Mesenchymal stem cell (in vitro differentiated cells and primary cell): ENCODE measurements at regions not wholly inside any gene's neighbourhood (a gene's known extent, or its start where the extent isn't known, plus 50 kb on each side); places are given as distances from the start of the nearest gene placed in this dataset.
"Not testable (repeated sequence)": the region's sequence is repeated elsewhere in the genome, so short reads cannot be mapped to it uniquely, and the experiment has no call there.

Source experiments
- DNase-seq: peaks from one replicate; pipeline ENCODE4 v3.0.0-alpha.2; 2013
- H2AFZ ChIP-seq: one replicate; pipeline ENCODE4 v1.6.1; 2013; ENCODE audit warnings: low read depth, mild to moderate bottlenecking, control low read depth, inconsistent platforms, low read length, moderate library complexity
- H2AK5ac ChIP-seq: 2 replicates; pipeline ENCODE4 v1.6.1; 2013; ENCODE audit warnings: low read length, moderate library complexity, mild to moderate bottlenecking, inconsistent platforms; ENCODE audit not compliant: severe bottlenecking
- H2BK120ac ChIP-seq: one replicate; pipeline ENCODE4 v1.6.1; 2013; ENCODE audit warnings: low read depth, mild to moderate bottlenecking, inconsistent platforms, low read length, moderate library complexity
- H2BK12ac ChIP-seq, 2 experiments: one replicate each; pipeline ENCODE4 v1.6.1; 2013; ENCODE audit warnings: inconsistent platforms in 2 of 2, low read length in 2 of 2, mild to moderate bottlenecking in 2 of 2, moderate library complexity in 2 of 2, control low read depth in 1 of 2
- H2BK15ac ChIP-seq: one replicate; pipeline ENCODE4 v1.6.1; 2013; ENCODE audit warnings: mild to moderate bottlenecking, low read depth, inconsistent platforms; ENCODE audit not compliant: poor library complexity, severe bottlenecking
- H2BK5ac ChIP-seq: 2 replicates; pipeline ENCODE4 v1.6.1; 2013; ENCODE audit warnings: low read depth, mild to moderate bottlenecking, low read length, control low read depth, inconsistent platforms; ENCODE audit not compliant: poor library complexity, severe bottlenecking
- H3K14ac ChIP-seq, 2 experiments: one replicate each; pipeline ENCODE4 v1.6.1; 2013; ENCODE audit warnings: inconsistent platforms in 2 of 2, low read length in 2 of 2, control low read depth in 1 of 2, mild to moderate bottlenecking in 1 of 2, moderate library complexity in 1 of 2
- H3K18ac ChIP-seq, 2 experiments: one replicate each; pipeline ENCODE4 v1.6.1; 2013; ENCODE audit warnings: inconsistent platforms in 2 of 2, low read length in 2 of 2, control low read depth in 1 of 2, low read depth in 1 of 2, mild to moderate bottlenecking in 1 of 2
- H3K23ac ChIP-seq, 2 experiments: one replicate each; pipeline ENCODE4 v1.6.1; 2013; ENCODE audit warnings: inconsistent platforms in 2 of 2, low read length in 2 of 2, mild to moderate bottlenecking in 2 of 2, moderate library complexity in 2 of 2, control low read depth in 1 of 2
- H3K27ac ChIP-seq: 2 replicates; pipeline ENCODE4 v1.5.1; 2013; ENCODE audit warnings: mild to moderate bottlenecking, moderate library complexity, low read length, control low read depth, inconsistent platforms; ENCODE audit not compliant: poor library complexity, severe bottlenecking
- H3K27me3 ChIP-seq, 2 experiments: 2 replicates each; pipeline versions ENCODE4 v1.6.1 to v1.7.0; 2013; ENCODE audit warnings: low read length in 2 of 2, mild to moderate bottlenecking in 2 of 2, moderate library complexity in 2 of 2, control low read depth in 1 of 2, inconsistent platforms in 1 of 2; ENCODE audit not compliant: control insufficient read depth in 1 of 2, insufficient read depth in 1 of 2
- H3K36me3 ChIP-seq, 2 experiments: 2 replicates each; pipeline versions ENCODE4 v1.6.1 to v1.7.0; 2013; ENCODE audit warnings: low read length in 2 of 2, control low read depth in 1 of 2, inconsistent platforms in 1 of 2, low read depth in 1 of 2, mild to moderate bottlenecking in 1 of 2; ENCODE audit not compliant: insufficient read depth in 2 of 2, control insufficient read depth in 1 of 2
- H3K4ac ChIP-seq, 2 experiments: one replicate each; pipeline ENCODE4 v1.6.1; 2013; ENCODE audit warnings: inconsistent platforms in 2 of 2, low read length in 2 of 2, mild to moderate bottlenecking in 2 of 2, moderate library complexity in 2 of 2, control low read depth in 1 of 2, low read depth in 1 of 2
- H3K4me1 ChIP-seq: 2 replicates; pipeline ENCODE4 v1.6.1; 2013; ENCODE audit warnings: low read depth, low read length, control low read depth; ENCODE audit not compliant: control insufficient read depth, insufficient read depth
- H3K4me2 ChIP-seq: 2 replicates; pipeline ENCODE4 v1.6.1; 2013; ENCODE audit warnings: low read length, mild to moderate bottlenecking, inconsistent platforms; ENCODE audit not compliant: poor library complexity, severe bottlenecking
- H3K4me3 ChIP-seq, 2 experiments: 2 replicates each; pipeline versions ENCODE4 v1.5.1 to v1.7.0; 2013; ENCODE audit warnings: low read length in 2 of 2, mild to moderate bottlenecking in 2 of 2, control low read depth in 1 of 2, low read depth in 1 of 2; ENCODE audit not compliant: insufficient read depth in 1 of 2
- H3K79me1 ChIP-seq: replicated peaks from 2 replicates; pipeline ENCODE4 v1.6.1; 2013; ENCODE audit warnings: mild to moderate bottlenecking, control low read depth, low read length, inconsistent platforms; ENCODE audit not compliant: poor library complexity, severe bottlenecking
- H3K9ac ChIP-seq: 2 replicates; pipeline ENCODE4 v1.7.0; 2013; ENCODE audit warnings: mild to moderate bottlenecking, low read length, moderate library complexity
- H3K9me3 ChIP-seq: 2 replicates; pipeline ENCODE4 v1.7.0; 2013; ENCODE audit warnings: mild to moderate bottlenecking, low read length; ENCODE audit not compliant: control insufficient read depth
- H4K8ac ChIP-seq: one replicate; pipeline ENCODE4 v1.6.1; 2013; ENCODE audit warnings: inconsistent platforms, mild to moderate bottlenecking, low read length, moderate library complexity
- H4K91ac ChIP-seq: one replicate; pipeline ENCODE4 v1.6.1; 2013; ENCODE audit warnings: mild to moderate bottlenecking, low read length, inconsistent platforms
- WGBS: methylation state at CpG from one replicate; pipeline ENCODE4 v1.1.7; 2013; ENCODE audit warnings: mixed read lengths; 5-methylcytosine and 5-hydroxymethylcytosine counted together

DNA sequence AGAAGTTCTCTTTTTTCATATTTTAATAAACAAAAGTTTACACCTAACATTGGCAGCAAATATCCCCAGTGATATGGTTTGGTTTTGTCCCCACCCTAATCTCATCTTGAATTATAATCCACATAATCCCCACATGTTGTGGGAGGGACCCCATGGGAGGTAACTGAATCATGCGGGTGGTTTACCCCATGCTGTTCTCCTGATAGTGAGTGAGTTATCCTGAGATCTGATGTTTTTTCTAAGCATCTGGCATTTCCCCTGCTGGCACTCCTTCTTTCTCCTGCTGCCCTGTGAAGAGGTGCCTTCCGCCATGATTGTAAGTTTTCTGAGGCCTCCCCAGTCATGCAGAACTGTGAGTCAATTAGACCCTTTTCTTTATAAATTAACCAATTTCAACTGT lies 214.7 kb downstream of the SLITRK1 start:
- no peak overlapping the region for H4K8ac ChIP-seq
- no peaks in the 10 kb centered on the region for H3K27me3 ChIP-seq
- no peaks in the 10 kb centered on the region for H3K79me1 ChIP-seq
- H2BK15ac ChIP-seq = no peak overlapping the region
- H3K4me1 ChIP-seq = no peaks in the 10 kb centered on the region
- no peak overlapping the region for H2AFZ ChIP-seq
- no peak overlapping the region for H2BK5ac ChIP-seq
- H3K36me3 ChIP-seq = no peaks in the 10 kb centered on the region
- no peak overlapping the region for H3K4ac ChIP-seq
- WGBS = 100% methylated on average over 2 of the region's 2 CpGs
- H3K4me3 ChIP-seq = no peak overlapping the region
- no peak overlapping the region for H3K23ac ChIP-seq
- H4K91ac ChIP-seq = no peak overlapping the region
- no peak overlapping the region for H3K9ac ChIP-seq
- H3K4me2 ChIP-seq = no peak overlapping the region
- H3K9me3 ChIP-seq = no peaks in the 10 kb centered on the region
- no peak overlapping the region for H3K14ac ChIP-seq
- H3K18ac ChIP-seq = no peak overlapping the region
- H2AK5ac ChIP-seq = no peak overlapping the region
- no peak overlapping the region for H3K27ac ChIP-seq
- H2BK12ac ChIP-seq = no peak overlapping the region
- H2BK120ac ChIP-seq = no peak overlapping the region
- no peak for DNase-seq

DNA sequence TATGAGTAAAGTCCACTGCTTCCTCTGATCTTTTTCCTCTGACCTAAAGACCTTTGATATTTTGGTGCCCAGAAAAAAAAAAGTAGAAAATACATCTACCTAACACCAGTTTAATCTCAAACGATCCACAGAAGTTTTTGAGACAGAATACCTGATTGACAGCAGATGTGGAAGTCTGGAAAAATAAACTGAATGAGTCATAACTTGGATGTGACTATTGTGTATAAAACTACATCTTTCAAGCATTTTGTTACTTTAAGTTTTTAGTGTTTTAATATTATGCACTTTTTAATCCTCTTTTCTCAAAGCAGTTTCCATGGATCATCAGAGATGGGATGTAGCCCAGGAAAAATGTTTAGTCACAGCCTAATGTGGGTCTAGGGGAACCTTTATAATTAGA lies 216.1 kb downstream of the SLITRK1 start:
- H3K4me3 ChIP-seq = no peak overlapping the region
- no peaks in the 10 kb centered on the region for H3K36me3 ChIP-seq
- no peak overlapping the region for H3K27ac ChIP-seq
- WGBS = no CpG with 5 or more reads among the region's 1 CpG
- DNase-seq = no peak
- H3K4ac ChIP-seq = no peak overlapping the region
- no peak overlapping the region for H3K9ac ChIP-seq
- no peaks in the 10 kb centered on the region for H3K79me1 ChIP-seq
- no peak overlapping the region for H2BK15ac ChIP-seq
- no peak overlapping the region for H2AFZ ChIP-seq
- H3K4me1 ChIP-seq = no peaks in the 10 kb centered on the region
- no peak overlapping the region for H2BK12ac ChIP-seq
- no peak overlapping the region for H2BK5ac ChIP-seq
- H4K8ac ChIP-seq = no peak overlapping the region
- no peak overlapping the region for H3K4me2 ChIP-seq
- H3K14ac ChIP-seq = no peak overlapping the region
- no peak overlapping the region for H2AK5ac ChIP-seq
- no peaks in the 10 kb centered on the region for H3K27me3 ChIP-seq
- no peaks in the 10 kb centered on the region for H3K9me3 ChIP-seq
- no peak overlapping the region for H3K23ac ChIP-seq
- H3K18ac ChIP-seq = no peak overlapping the region
- H2BK120ac ChIP-seq = no peak overlapping the region
- no peak overlapping the region for H4K91ac ChIP-seq

GRCh38 chr13:83657281-83657680 lies 225.0 kb downstream of the SLITRK1 start:
- Histone ChIP-seq H3K9me3 (peaks cover 3% of the 10 kb centered on the region), H2BK120ac (no peak overlapping the region), H4K8ac (no peak overlapping the region), H4K91ac (no peak overlapping the region), H3K18ac (no peak overlapping the region), H3K27ac (no peak overlapping the region), H3K9ac (no peak overlapping the region), H3K4ac (no peak overlapping the region), H3K27me3 (no peaks in the 10 kb centered on the region), H3K4me1 (no peaks in the 10 kb centered on the region), H2AK5ac (no peak overlapping the region), H3K36me3 (no peaks in the 10 kb centered on the region), H2BK15ac (no peak overlapping the region), H2BK5ac (no peak overlapping the region), H3K79me1 (no peaks in the 10 kb centered on the region), H2AFZ (no peak overlapping the region), H3K23ac (no peak overlapping the region), H3K14ac (no peak overlapping the region), H3K4me2 (no peak overlapping the region), H2BK12ac (no peak overlapping the region), H3K4me3 (no peak overlapping the region)
- WGBS = 67% methylated on average over 1 of the region's 2 CpGs
- DNase-seq = no peak

DNA sequence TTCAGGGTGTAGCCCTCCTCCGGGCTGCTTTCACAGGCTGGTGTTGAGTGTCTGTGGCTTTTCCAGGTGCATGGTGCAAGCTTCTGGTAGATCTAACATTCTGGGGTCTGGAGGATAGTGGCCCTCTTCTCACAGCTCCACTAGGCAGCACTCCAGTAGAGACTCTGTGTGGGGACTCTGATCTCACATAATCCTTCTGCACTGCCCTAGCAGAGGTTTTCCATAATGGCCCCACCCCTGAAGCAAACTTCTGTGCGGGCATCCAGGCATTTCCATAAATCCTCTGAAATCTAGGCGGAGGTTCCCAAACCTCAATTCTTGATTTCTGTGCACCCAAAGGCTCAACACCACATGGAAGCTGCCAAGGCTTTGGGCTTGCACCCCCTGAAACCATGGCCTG lies 239.7 kb downstream of the SLITRK1 start:
- H2AK5ac ChIP-seq, H3K23ac ChIP-seq, H3K27ac ChIP-seq, H4K8ac ChIP-seq, H2BK12ac ChIP-seq, H2BK120ac ChIP-seq, H3K27me3 ChIP-seq, H2AFZ ChIP-seq, DNase-seq, H2BK15ac ChIP-seq, H3K36me3 ChIP-seq, H4K91ac ChIP-seq, H3K14ac ChIP-seq, H3K4me2 ChIP-seq, H3K79me1 ChIP-seq, H2BK5ac ChIP-seq, H3K4me3 ChIP-seq, H3K4ac ChIP-seq, H3K18ac ChIP-seq, H3K9ac ChIP-seq, H3K4me1 ChIP-seq: not testable (repeated sequence)
- 56% methylated on average over 3 of the region's 3 CpGs for WGBS
- H3K9me3 ChIP-seq = peaks cover 31% of the 10 kb centered on the region
